Coronary artery (tissue), 2 donors: ENCODE measurements at regions not wholly inside any gene's neighbourhood (a gene's known extent, or its start where the extent isn't known, plus 50 kb on each side); places are given as distances from the start of the nearest gene placed in this dataset.
"Not testable (repeated sequence)": the region's sequence is repeated elsewhere in the genome, so short reads cannot be mapped to it uniquely, and the experiment has no call there.

ENCODE experiments used
- DNase-seq: peaks from one replicate; pipeline ENCODE4 v3.0.0-alpha.2; 2017; ENCODE audit warnings: low spot score
- H3K27ac ChIP-seq, 2 donors: fragments of 200-600 bp; sonication (generic); one replicate each; pipeline ENCODE4 v1.5.1; 2016 to 2019
- H3K4me3 ChIP-seq: fragments of 200-600 bp; sonication (generic); 2 replicates; pipeline ENCODE4 v1.5.1; 2016; ENCODE audit warnings: mild to moderate bottlenecking, moderate library complexity
- TF ChIP-seq, protein P1 (sequence below): fragments of 200-600 bp; sonication (generic); IDR thresholded peaks from one replicate; pipeline ENCODE4 v1.5.1; 2019; ENCODE audit warnings: antibody characterized with exemption

DNA sequence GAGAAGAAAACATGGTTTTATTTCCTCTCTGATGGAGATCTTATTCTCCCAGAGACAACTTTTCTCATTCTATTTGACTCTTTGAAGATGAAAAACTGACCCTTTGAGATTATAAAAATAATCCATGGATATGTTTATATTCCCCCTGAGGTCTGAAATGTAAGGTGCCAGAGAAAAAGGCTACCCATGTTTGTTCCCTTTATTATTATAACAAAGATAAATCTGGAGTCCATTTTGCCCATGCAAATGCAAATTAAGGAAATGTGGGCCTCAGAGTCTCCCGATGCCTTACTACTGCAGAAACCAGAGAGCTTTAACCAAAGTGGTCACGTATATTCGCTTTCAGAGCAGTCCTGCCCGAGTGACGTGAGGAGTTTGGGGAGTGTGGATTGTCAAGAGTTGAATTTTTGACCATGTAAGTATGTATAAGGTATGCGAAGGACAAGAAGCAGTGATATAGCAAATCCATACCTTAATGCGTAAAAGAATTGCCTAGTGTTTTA is 312.5 kb downstream of the RASEF start:
- no peak overlapping the region for H3K27ac ChIP-seq
- TF ChIP-seq, protein P1, sequence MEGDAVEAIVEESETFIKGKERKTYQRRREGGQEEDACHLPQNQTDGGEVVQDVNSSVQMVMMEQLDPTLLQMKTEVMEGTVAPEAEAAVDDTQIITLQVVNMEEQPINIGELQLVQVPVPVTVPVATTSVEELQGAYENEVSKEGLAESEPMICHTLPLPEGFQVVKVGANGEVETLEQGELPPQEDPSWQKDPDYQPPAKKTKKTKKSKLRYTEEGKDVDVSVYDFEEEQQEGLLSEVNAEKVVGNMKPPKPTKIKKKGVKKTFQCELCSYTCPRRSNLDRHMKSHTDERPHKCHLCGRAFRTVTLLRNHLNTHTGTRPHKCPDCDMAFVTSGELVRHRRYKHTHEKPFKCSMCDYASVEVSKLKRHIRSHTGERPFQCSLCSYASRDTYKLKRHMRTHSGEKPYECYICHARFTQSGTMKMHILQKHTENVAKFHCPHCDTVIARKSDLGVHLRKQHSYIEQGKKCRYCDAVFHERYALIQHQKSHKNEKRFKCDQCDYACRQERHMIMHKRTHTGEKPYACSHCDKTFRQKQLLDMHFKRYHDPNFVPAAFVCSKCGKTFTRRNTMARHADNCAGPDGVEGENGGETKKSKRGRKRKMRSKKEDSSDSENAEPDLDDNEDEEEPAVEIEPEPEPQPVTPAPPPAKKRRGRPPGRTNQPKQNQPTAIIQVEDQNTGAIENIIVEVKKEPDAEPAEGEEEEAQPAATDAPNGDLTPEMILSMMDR: no peak
- no peak for DNase-seq
- H3K4me3 ChIP-seq: no peak overlapping the region

DNA sequence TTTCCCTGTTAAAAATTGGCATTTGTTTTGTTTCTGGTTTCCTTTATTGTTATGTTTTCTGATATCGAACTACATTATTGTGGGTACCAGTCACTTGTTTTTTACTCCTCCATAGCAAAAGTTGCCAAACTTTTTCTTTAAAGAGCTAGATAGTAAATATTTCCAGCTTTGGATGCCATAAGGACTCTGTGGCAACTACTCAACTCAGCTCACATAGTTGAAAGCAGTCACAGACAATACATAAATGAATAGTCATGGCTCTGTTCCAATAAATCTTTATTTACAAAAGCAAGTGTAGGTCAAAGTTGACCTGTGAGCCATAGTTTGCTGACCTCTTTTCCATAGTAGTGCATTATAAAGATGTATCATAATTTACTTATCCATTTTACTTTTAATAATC is 305.0 kb downstream of the RASEF start:
- Histone ChIP-seq H3K4me3 (no peak overlapping the region), H3K27ac (no peak overlapping the region)
- no peak for DNase-seq
- TF ChIP-seq, protein P1: no peak

DNA sequence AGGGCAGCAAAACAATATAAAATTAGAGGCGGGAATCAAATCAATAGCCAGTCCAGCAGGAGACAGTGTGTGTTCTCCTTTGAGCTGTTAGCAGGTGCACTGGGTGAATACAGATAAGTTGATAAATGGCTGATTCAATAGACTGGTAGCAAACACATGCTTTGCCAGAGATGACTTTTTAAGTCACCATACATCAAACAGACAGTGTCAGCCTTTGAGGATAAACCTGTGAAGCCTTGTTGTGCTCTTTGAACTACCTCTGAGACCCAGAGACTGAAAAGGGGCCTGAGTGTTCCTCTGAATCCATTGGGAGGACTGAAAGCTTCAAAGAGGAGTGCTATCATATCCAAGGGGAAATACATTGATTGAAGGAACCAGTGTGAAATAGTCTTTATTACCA is 301.9 kb downstream of the RASEF start:
- H3K27ac ChIP-seq: no peak overlapping the region

DNA sequence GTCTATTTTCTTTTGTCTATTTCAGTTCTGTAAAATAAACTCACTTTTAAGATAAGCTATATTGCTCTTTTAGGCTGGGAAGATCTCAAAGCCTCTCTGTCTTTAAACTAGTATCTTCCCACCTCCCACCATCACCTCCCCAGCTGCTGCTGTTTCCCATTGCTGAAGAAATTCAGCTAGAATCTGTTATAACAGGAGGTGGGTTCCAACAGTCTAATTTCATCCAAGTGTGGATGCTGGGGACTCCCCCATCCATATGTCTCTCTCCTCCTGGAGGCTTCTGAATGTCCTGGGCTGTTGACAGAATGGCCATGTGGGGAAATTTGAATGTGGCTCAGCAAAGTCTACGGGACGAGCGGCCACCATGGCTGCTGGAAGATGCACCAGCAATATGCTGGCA is 301.0 kb downstream of the RASEF start:
- TF ChIP-seq, protein P1: no peak
- no peak for DNase-seq
- no peak overlapping the region for H3K4me3 ChIP-seq
- no peak overlapping the region for H3K27ac ChIP-seq

More for the DNA sequence above, 301.9 kb downstream of the RASEF start:
- no peak for DNase-seq
- TF ChIP-seq, protein P1: no peak
- no peak overlapping the region for H3K4me3 ChIP-seq

DNA sequence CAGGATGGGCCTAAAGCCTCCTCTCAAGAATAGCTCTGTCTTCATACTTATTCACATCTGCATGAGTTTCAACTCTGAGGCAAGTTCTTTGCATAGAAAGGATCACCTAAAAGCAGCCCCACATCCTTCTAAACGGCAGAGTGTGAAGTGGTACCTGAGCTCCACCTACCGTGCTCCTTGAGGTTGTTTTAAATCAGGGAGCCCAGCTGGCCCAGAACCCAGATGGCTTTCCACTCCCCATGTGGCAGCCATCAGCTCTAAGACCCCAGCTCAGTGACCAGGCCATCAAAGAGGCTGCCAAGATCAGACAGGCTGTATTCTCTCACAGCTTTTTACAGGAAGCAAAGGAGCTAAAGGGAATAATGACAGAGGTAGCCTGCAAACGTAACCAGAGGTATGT is 299.3 kb downstream of the RASEF start:
- DNase-seq: no peak
- Histone ChIP-seq H3K4me3 (no peak overlapping the region), H3K27ac (no peak overlapping the region)
- TF ChIP-seq, protein P1: no peak

DNA sequence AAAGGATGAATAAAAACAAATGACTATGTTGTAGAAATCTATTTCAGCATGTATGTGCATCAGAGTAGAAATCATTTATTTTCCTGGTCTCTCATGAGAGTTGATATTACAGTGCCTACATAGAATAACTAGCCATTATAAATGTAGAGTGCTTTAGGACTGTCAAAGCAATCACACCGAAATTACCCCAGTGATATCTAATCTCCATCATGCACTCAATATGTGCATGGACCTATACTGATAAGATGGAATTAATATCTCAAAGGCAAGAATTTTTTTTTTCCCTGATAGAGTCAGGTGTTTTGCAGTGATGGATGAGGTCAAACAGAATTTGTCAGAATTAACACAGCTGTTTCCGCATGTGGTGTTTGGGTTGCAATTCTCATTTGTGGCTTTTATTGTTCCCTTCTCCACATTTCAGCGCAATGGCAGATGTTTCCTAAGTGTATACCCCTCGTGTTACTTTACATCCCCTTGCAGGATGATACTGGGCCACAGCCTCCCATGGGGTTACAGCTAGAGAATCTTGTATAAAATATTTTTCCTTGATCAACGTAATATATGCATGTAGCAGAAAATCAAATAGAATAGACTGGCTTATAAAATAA is 298.8 kb downstream of the RASEF start:
- Histone ChIP-seq H3K27ac (no peak overlapping the region), H3K4me3 (no peak overlapping the region)
- TF ChIP-seq, protein P1: no peak
- no peak for DNase-seq

DNA sequence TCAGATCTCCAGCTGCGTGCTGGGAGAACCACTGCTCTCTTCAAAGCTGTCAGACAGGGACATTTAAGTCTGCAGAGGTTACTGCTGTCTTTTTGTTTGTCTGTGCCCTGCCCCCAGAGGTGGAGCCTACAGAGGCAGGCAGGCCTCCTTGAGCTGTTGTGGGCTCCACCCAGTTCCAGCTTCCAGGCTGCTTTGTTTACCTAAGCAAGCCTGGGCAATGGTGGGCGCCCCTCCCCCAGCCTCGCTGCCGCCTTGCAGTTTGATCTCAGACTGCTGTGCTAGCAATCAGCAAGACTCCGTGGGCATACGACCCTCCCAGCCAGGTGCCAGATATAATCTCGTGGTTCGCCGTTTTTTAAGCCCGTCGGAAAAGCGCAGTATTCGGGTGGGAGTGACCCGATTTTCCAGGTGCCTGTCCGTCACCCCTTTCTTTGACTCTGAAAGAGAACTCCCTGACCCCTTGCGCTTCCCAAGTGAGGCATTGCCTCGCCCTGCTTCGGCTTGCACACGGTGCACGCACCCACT is 288.2 kb downstream of the RASEF start:
- DNase-seq, H3K4me3 ChIP-seq, H3K27ac ChIP-seq: not testable (repeated sequence)
